ENCODE measurements at regions not wholly inside any gene's neighbourhood (a gene's known extent, or its start where the extent isn't known, plus 50 kb on each side); places are given as distances from the start of the nearest gene placed in this dataset.

DNA sequence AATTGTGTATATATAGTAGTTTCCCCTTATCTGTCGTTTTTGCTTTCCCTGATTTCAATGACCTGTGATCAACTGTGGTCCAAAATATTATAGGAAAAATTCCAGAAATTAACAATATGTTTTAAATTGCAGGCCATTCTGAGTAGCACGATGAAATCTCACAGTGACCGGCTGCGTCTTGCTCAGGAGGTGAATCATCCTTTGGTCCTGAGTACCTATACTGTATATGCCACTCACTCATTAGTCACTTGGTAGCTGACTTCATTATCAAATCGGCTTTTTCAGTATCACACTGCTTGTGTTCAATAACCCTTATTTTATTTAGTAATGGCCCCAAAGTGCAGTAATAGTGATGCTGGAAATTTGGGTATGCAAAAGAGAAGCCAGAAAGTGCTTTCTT, 728.3 kb upstream of the EYS start:
- H3K9me3 Mint-ChIP-seq, result no peaks in the 10 kb centered on the region
- H3K4me1 Mint-ChIP-seq (ENCODE audit: unreplicated experiment), result no peaks in the 10 kb centered on the region
- no peak for DNase-seq (ENCODE audit: extremely low spot score, unreplicated experiment)
- no peaks in the 10 kb centered on the region for H3K27me3 Mint-ChIP-seq
- no peak overlapping the region for H3K27ac Mint-ChIP-seq
- no peaks in the 10 kb centered on the region for H3K36me3 Mint-ChIP-seq
- TF ChIP-seq, protein P1, sequence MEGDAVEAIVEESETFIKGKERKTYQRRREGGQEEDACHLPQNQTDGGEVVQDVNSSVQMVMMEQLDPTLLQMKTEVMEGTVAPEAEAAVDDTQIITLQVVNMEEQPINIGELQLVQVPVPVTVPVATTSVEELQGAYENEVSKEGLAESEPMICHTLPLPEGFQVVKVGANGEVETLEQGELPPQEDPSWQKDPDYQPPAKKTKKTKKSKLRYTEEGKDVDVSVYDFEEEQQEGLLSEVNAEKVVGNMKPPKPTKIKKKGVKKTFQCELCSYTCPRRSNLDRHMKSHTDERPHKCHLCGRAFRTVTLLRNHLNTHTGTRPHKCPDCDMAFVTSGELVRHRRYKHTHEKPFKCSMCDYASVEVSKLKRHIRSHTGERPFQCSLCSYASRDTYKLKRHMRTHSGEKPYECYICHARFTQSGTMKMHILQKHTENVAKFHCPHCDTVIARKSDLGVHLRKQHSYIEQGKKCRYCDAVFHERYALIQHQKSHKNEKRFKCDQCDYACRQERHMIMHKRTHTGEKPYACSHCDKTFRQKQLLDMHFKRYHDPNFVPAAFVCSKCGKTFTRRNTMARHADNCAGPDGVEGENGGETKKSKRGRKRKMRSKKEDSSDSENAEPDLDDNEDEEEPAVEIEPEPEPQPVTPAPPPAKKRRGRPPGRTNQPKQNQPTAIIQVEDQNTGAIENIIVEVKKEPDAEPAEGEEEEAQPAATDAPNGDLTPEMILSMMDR (conservative IDR thresholded peaks at IDR 0.05), result no peak
- no peak overlapping the region for H3K4me3 Mint-ChIP-seq

DNA sequence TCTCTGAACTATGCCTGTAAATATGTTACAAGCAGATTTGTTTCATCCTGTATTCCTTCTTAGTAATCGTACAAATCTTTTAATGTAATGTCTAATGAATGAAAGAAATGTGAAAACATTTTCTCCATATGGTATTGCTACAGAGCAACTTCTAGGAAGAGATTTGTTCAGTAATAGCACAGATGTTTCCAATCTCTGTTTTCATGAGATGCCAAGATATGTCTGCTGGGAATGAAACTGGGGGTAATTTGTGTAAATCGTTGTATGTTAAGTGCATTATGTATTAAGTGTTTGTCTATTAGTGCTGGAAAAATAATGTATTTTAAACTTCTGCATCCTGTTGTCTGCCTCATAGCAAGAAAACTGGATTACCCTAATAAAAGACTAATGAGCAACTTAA, 722.2 kb upstream of the EYS start:
- H3K27me3 Mint-ChIP-seq, result no peaks in the 10 kb centered on the region
- no peaks in the 10 kb centered on the region for H3K9me3 Mint-ChIP-seq
- TF ChIP-seq, protein P1 (conservative IDR thresholded peaks at IDR 0.05), result no peak
- no peak for DNase-seq (ENCODE audit: extremely low spot score, unreplicated experiment)
- H3K36me3 Mint-ChIP-seq, result no peaks in the 10 kb centered on the region
- no peak overlapping the region for H3K4me3 Mint-ChIP-seq
- H3K4me1 Mint-ChIP-seq (ENCODE audit: unreplicated experiment), result no peaks in the 10 kb centered on the region
- H3K27ac Mint-ChIP-seq, result no peak overlapping the region

DNA sequence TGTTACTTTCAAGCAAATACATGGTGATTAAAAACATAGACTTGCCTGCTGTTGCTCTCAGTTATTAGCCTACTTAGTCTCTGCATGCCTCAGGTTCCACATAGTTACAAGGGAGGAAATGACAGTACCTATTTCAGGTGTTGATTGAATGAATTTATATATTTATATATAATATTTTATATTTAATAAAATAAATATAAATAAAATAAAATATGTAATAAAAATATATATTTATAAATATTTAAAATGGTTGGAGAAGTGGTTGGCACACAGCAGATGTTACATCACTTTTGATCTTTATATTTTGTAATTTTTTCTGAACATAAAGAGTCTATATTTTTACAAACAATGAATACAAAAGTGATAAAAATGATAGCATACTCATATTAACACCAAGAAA, 716.0 kb upstream of the EYS start:
- no peak overlapping the region for H3K4me3 Mint-ChIP-seq
- no peak for DNase-seq (ENCODE audit: extremely low spot score, unreplicated experiment)
- H3K36me3 Mint-ChIP-seq, result no peaks in the 10 kb centered on the region
- no peak overlapping the region for H3K27ac Mint-ChIP-seq
- no peaks in the 10 kb centered on the region for H3K4me1 Mint-ChIP-seq (ENCODE audit: unreplicated experiment)
- no peaks in the 10 kb centered on the region for H3K27me3 Mint-ChIP-seq
- TF ChIP-seq, protein P1 (conservative IDR thresholded peaks at IDR 0.05), result no peak
- no peaks in the 10 kb centered on the region for H3K9me3 Mint-ChIP-seq

DNA sequence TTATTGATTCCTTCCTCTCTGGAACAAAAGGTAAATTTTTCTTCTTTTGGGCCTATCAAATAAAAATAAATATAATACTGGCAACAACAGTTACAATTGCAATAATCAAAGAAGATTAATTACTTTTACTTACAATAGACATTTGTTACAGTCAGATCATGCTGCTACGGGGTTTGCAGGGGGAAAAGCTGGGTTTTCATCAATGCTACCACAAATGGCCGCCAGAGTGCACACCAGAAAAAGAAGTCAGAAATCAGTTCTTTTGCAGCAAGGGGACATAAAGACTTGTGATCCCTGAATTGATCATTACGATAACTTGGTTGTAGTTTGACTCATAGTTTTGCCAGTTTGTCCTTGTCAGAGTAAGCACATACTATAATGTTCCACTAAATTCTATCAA, 714.5 kb upstream of the EYS start:
- Mint-ChIP-seq H3K4me3 (no peak overlapping the region), H3K36me3 (no peaks in the 10 kb centered on the region), H3K27ac (no peak overlapping the region), H3K9me3 (no peaks in the 10 kb centered on the region), H3K27me3 (no peaks in the 10 kb centered on the region), H3K4me1 (ENCODE audit: unreplicated experiment) (no peaks in the 10 kb centered on the region)
- TF ChIP-seq, protein P1 (conservative IDR thresholded peaks at IDR 0.05), result peak; percentile 75
- DNase-seq (ENCODE audit: extremely low spot score, unreplicated experiment), result no peak

DNA sequence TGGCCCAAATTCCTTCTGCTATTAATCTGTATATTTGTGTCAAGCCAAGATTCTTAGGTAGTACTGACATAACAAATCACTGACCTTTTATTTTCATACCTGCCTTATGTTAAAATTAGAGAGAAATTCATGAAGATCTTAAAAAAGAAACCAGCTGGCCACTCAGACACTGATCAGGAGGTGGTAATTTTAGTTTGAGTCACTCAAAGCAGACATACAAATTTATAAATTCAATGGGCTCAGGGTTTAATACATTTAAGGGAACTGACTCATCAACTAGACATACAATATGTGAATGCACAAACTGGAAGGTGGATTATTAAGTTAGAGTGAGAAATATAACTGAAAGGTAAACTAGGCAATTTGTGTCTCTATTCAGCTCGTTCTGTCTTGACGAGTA, 711.9 kb upstream of the EYS start:
- Mint-ChIP-seq H3K9me3 (no peaks in the 10 kb centered on the region), H3K27me3 (no peaks in the 10 kb centered on the region), H3K36me3 (no peaks in the 10 kb centered on the region), H3K4me3 (no peak overlapping the region), H3K4me1 (ENCODE audit: unreplicated experiment) (no peaks in the 10 kb centered on the region), H3K27ac (no peak overlapping the region)
- TF ChIP-seq, protein P1 (conservative IDR thresholded peaks at IDR 0.05), result no peak
- no peak for DNase-seq (ENCODE audit: extremely low spot score, unreplicated experiment)

DNA sequence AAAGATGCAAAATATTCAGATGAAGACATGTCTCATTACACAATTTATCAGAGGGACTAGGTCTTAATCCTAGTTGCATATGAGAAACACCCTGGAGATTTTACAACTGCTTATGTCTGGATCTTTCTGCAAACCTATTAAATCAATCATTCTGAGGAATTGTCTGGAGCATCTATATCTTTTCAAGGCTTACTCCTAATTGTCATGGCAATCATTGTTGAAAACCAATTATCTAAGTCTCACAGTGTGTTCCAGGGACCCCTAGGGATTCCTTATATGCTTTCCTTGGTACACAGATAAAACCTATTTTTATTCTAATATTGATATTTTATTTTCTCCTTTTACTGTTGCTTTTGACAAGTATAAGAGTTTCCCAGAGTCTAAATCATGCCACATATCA, 696.9 kb upstream of the EYS start:
- no peak overlapping the region for H3K4me3 Mint-ChIP-seq
- no peaks in the 10 kb centered on the region for H3K9me3 Mint-ChIP-seq
- DNase-seq (ENCODE audit: extremely low spot score, unreplicated experiment), result no peak
- TF ChIP-seq, protein P1 (conservative IDR thresholded peaks at IDR 0.05), result no peak
- no peaks in the 10 kb centered on the region for H3K4me1 Mint-ChIP-seq (ENCODE audit: unreplicated experiment)
- no peak overlapping the region for H3K27ac Mint-ChIP-seq
- H3K27me3 Mint-ChIP-seq, result no peaks in the 10 kb centered on the region
- no peaks in the 10 kb centered on the region for H3K36me3 Mint-ChIP-seq
